K562 (cell line): ENCODE measurements at regions not wholly inside any gene's neighbourhood (a gene's known extent, or its start where the extent isn't known, plus 50 kb on each side); places are given as distances from the start of the nearest gene placed in this dataset.

Source experiments
- CEBPZ ChIP-seq: fragments of 150-350 bp; IDR thresholded peaks from 2 replicates; pipeline ENCODE4 v1.6.1; 2014; ENCODE audit warnings: low read depth, mild to moderate bottlenecking, low read length, borderline replicate concordance
- CTBP1 ChIP-seq: fragments of 450-650 bp; IDR thresholded peaks from 2 replicates; pipeline ENCODE4 v1.6.1; 2016; ENCODE audit warnings: borderline replicate concordance
- CTCF ChIP-seq, 3 experiments: IDR thresholded peaks in 2 of 3; conservative IDR thresholded peaks in 1 of 3; 2 replicates each; pipeline ENCODE4 v1.5.1; 2011 to 2012; ENCODE audit warnings: low read length in 3 of 3, mild to moderate bottlenecking in 3 of 3, control low read depth in 2 of 3, improper control_type of control experiment in 1 of 3, inconsistent platforms in 1 of 3, low read depth in 1 of 3, mixed read lengths in 1 of 3, moderate library complexity in 1 of 3; ENCODE audit not compliant: insufficient read depth in 2 of 3
- DDX20 ChIP-seq: fragments of 450-650 bp; IDR thresholded peaks from 2 replicates; pipeline ENCODE4 v1.6.1; 2016; ENCODE audit warnings: missing genetic modification characterization, low read depth, mild to moderate bottlenecking, missing compliant biosample characterization, moderate library complexity
- EZH2 ChIP-seq: IDR thresholded peaks from 2 replicates; pipeline ENCODE4 v1.6.1; 2012; ENCODE audit warnings: low read depth, mild to moderate bottlenecking, inconsistent platforms, low read length, borderline replicate concordance
- FOXA1 ChIP-seq: fragments of 450-650 bp; IDR thresholded peaks from 2 replicates; pipeline ENCODE4 v1.6.1; 2016; ENCODE audit warnings: mild to moderate bottlenecking, borderline replicate concordance
- MAFG ChIP-seq: fragments of 450-650 bp; conservative IDR thresholded peaks from 2 replicates; pipeline ENCODE4 v1.6.1; 2016; ENCODE audit warnings: missing genetic modification characterization, missing compliant biosample characterization
- NEUROD1 ChIP-seq: fragments of 150-350 bp; IDR thresholded peaks from 2 replicates; pipeline ENCODE4 v1.6.1; 2014; ENCODE audit warnings: borderline replicate concordance, low read length, low read depth; ENCODE audit not compliant: partially characterized antibody
- PTBP1 ChIP-seq: fragments of 200-400 bp; formaldehyde crosslinking; IDR thresholded peaks from 2 replicates; pipeline ENCODE4 v1.6.1; 2017; ENCODE audit warnings: low read depth, low read length
- RAD21 ChIP-seq, 2 experiments: fragments of 250-450 bp in 1 of 2; fragments of 450-650 bp in 1 of 2; sonication (Bioruptor Pico) in 1 of 2; formaldehyde crosslinking in 1 of 2; IDR thresholded peaks in 1 of 2; conservative IDR thresholded peaks in 1 of 2; 2 replicates each; pipeline versions ENCODE4 v1.4.0 to v1.8.0; 2020 to 2022; ENCODE audit warnings: mild to moderate bottlenecking in 2 of 2, moderate library complexity in 1 of 2
- SIN3A ChIP-seq, 2 experiments: fragments of 150-350 bp in 1 of 2; IDR thresholded peaks; 2 replicates each; pipeline ENCODE4 v1.6.1; 2011 to 2016; ENCODE audit warnings: borderline replicate concordance in 2 of 2, low read depth in 2 of 2, low read length in 2 of 2, mild to moderate bottlenecking in 2 of 2, moderate library complexity in 2 of 2; ENCODE audit not compliant: control insufficient read depth in 1 of 2
- SIX5 ChIP-seq, 2 experiments: IDR thresholded peaks; 2 replicates each; pipeline ENCODE4 v1.6.1; 2011; ENCODE audit warnings: low read length in 2 of 2, borderline replicate concordance in 1 of 2, low read depth in 1 of 2, mild to moderate bottlenecking in 1 of 2, moderate library complexity in 1 of 2; ENCODE audit not compliant: insufficient read depth in 1 of 2
- ZEB2 ChIP-seq: fragments of 450-650 bp; IDR thresholded peaks from 2 replicates; pipeline ENCODE4 v1.6.1; 2016
- ZNF274 ChIP-seq: IDR thresholded peaks from 2 replicates; pipeline ENCODE4 v1.6.1; 2011; ENCODE audit warnings: low read depth, mild to moderate bottlenecking, low read length, moderate library complexity, borderline replicate concordance

GRCh38 chr4:179757641-179758040, 2315.4 kb upstream of the AGA start:
- TF ChIP-seq PTBP1: no peak
- TF ChIP-seq FOXA1: no peak
- TF ChIP-seq SIX5 (IDR thresholded peaks at IDR 0.05; ENCODE audit: borderline replicate concordance in 1 of 2, insufficient read depth in 1 of 2, low read depth in 1 of 2, low read length in 2 of 2): no peak
- TF ChIP-seq DDX20: no peak
- no peak for TF ChIP-seq CTBP1
- TF ChIP-seq ZEB2: no peak
- no peak for TF ChIP-seq SIN3A (IDR thresholded peaks at IDR 0.05; ENCODE audit: borderline replicate concordance in 2 of 2, control insufficient read depth in 1 of 2, low read depth in 2 of 2, low read length in 2 of 2)
- no peak for TF ChIP-seq CTCF (IDR thresholded peaks at IDR 0.05 in 2 of 3, conservative IDR thresholded peaks at IDR 0.05 in 1 of 3; ENCODE audit: insufficient read depth in 2 of 3, low read depth in 1 of 3, low read length in 3 of 3)
- TF ChIP-seq CEBPZ: no peak
- TF ChIP-seq MAFG (tag): no peak
- TF ChIP-seq ZNF274: no peak
- no peak for TF ChIP-seq NEUROD1
- no peak for TF ChIP-seq EZH2
- TF ChIP-seq RAD21 (CRISPR knock-in tag; conservative IDR thresholded peaks at IDR 0.05 in 1 of 2, IDR thresholded peaks at IDR 0.05 in 1 of 2): no peak
